WI38 (cell line): ENCODE measurements at regions not wholly inside any gene's neighbourhood (a gene's known extent, or its start where the extent isn't known, plus 50 kb on each side); places are given as distances from the start of the nearest gene placed in this dataset.

Experiments used
- H3K4me3 ChIP-seq: 2 replicates; pipeline ENCODE4 v1.5.1; 2011; ENCODE audit warnings: low read depth, mild to moderate bottlenecking, control low read depth, low read length
- CTCF ChIP-seq: IDR thresholded peaks from 2 replicates; pipeline ENCODE4 v1.5.1; 2012; ENCODE audit warnings: low read depth, mild to moderate bottlenecking, control low read depth, low read length

- H3K4me3 ChIP-seq = no peak overlapping the region
- no peak for TF ChIP-seq CTCF
Observed at GRCh38 chr10:90674461-90674860, 183.4 kb downstream of the HTR7 start.

GRCh38 chr10:90674928-90675327 lies 182.9 kb downstream of the HTR7 start:
- no peak overlapping the region for H3K4me3 ChIP-seq
- TF ChIP-seq CTCF = no peak

- H3K4me3 ChIP-seq = no peak overlapping the region
- no peak for TF ChIP-seq CTCF
Observed at GRCh38 chr10:90675621-90676020, 182.2 kb downstream of the HTR7 start.
